GM18502 (cell line): ENCODE measurements at regions not wholly inside any gene's neighbourhood (a gene's known extent, or its start where the extent isn't known, plus 50 kb on each side); places are given as distances from the start of the nearest gene placed in this dataset.

Source experiments
- ATAC-seq: cut with Tn5 transposase; IDR thresholded peaks from one replicate; pipeline ENCODE4 v1.9.1; 2021; ENCODE audit warnings: mild to moderate bottlenecking; ENCODE audit not compliant: unreplicated experiment, poor library complexity

DNA sequence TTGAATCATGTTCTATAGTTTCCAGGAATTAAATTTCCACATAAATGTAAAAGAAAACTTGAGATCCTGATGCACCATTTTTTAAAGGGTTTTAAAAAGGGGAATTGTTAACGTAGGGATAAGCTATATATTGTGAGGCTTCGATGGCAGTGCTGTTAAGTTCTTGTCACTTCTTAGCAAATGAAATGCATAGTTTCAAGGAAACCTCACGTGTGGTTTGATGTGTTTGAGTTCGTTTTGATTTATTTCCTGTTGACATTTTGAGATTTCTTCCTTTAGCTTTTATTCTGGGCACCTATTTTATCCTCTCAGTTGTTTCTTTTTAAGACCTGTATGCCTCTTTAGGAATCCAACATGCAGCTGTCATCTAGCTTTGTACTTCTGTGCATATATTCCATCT lies 301.0 kb downstream of the DOCK8 start:
- ATAC-seq: no peak

DNA sequence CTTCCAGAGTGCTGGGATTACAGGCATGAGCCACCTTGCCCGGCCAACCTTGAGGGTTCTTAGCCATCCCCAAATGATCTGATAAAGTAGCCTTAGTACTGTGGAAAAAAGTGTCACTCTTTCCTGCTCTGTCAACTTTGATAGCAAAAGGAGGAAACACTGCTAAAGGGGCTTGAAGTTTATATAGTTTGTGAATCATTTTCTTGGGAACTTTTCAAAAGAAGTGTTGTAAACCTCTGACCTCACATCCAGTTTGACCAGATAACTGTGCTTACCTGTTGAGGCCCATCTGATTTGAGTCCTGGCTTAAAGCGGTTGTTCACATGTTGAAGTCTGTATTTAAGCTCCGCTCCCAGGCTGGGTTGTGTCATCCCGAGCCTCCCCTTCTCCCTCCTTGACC lies 303.3 kb downstream of the DOCK8 start:
- no peak for ATAC-seq

DNA sequence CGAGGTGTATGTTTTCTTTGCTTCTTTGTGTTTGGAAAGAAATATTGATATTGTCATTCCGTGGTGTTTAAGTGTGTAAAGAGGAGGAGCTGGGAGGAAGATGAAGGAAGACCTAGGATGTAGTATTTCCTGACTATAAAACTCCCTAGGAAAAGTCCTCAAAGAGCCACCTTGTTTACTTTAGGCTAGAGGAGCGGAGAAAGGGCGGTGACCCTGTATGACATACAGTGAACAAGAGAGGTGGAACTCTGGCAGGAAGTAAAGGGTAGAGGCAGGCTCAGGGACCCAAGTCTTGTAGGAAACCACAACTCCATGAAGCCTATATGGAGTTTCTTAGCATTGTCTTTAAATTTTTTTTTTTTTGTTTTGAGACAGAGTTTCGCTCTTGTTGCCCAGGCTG lies 303.9 kb downstream of the DOCK8 start:
- no peak for ATAC-seq

DNA sequence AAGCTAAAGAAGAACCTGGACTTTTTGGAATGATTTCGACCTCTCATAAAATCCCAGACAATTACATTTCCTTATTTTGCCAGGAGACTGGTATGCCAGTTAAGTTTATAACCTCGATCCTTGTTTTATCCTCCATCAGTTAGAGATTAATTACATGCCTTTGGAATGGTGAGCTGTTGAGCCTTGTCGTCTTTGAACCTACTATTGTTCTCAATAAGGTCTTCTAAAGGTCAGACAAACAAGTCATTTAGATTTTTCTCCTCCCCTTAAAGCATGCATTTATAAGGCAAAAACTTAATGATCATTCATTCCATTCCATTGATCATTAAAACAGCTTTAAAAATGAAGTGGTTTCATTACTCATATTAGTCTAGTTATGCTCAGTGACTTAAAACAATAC lies 304.9 kb downstream of the DOCK8 start:
- ATAC-seq: no peak

DNA sequence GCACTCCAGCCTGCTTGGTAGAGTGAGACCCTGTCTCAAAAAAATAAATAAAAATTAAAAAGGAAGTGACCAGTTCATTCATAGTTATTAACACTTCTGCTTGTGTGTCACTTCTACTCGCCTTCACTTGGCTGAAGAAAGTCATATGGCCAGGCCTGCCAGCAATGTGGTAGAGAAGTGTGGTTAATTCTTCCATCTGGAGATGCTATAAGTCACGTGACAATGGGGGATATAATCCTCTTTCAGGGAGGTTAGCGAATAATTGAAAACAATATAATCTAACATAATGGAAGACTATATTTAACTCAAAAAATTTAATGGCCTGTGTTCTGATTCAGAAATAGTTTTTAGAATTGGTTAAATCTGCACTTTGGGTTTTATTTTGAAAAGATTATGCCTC lies 305.6 kb downstream of the DOCK8 start:
- ATAC-seq: no peak

DNA sequence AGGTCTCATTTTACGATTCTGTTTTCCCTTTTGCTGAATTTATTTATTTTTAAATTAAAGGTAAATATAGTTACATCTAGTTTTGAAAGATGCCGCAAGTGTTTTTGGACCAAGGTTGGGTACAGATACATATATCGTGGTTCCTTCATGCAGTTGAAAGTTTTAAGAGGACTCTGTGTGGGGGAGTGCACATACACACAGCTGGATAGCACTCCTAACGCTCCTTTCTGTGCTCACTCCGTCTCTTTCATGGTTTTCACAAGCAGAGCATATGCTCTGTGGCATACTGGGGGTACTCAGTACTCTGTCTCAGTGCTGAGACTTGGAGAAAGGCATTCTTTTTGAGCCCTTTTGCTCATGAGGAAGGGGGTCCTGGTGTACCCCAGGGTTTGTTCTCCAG lies 307.5 kb downstream of the DOCK8 start:
- ATAC-seq: no peak

DNA sequence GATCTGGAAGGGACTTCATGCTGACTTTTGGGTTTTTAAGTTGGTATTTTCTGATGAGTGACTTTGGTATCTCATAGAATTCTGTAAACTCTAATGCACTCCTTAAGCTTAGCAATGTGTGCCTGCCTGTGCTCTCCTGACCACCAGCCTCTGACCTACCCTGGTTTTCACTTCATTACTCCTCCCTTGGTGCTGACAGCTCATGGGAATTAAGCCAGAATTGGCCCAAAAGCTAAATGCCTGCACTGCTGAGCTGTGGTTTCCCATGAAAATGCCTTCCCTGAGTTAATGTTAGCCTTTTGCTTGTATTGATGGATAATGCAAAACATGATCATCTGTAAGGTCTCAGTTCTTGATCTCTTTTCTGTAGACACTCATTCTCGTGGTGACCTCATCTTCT lies 308.0 kb downstream of the DOCK8 start:
- ATAC-seq: no peak

DNA sequence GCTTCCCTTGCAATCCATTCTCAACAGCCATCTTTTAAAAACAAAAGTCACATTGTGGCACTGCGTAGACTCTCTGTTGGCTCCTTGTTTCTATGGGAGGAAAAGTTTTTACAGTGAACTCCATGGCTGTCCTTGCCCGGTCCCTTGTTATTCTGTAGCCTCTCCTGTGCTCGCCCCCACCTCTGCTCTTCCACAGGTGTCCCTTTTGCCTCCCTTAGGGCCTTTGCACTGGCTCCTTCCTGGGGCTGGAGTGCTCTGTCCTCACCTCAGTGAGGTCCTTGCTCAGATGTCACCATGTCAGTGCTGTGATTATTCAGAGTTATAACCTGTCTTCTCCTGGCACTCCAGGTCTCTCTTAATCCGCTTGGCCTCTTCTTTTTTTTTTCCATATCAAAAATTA lies 308.8 kb downstream of the DOCK8 start:
- ATAC-seq: no peak

DNA sequence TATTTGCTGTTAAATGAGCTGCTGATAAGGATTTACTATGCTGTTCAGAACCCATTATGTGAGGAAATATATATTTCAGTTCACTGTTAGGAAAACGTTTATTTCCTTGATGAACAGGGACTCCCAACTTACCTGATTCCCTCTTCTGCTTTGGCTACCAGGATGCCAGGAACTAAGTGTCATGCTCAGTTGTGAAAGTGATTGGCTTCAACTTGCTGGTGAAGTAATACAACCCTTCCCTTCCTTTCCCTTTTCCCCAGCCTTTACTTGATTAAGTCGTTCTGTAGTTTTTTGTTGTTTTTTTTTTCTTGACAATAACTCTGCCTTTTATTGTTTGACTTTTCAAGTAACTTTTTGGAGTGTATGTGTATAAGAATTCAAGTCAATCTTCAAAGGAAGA lies 309.3 kb downstream of the DOCK8 start:
- no peak for ATAC-seq

DNA sequence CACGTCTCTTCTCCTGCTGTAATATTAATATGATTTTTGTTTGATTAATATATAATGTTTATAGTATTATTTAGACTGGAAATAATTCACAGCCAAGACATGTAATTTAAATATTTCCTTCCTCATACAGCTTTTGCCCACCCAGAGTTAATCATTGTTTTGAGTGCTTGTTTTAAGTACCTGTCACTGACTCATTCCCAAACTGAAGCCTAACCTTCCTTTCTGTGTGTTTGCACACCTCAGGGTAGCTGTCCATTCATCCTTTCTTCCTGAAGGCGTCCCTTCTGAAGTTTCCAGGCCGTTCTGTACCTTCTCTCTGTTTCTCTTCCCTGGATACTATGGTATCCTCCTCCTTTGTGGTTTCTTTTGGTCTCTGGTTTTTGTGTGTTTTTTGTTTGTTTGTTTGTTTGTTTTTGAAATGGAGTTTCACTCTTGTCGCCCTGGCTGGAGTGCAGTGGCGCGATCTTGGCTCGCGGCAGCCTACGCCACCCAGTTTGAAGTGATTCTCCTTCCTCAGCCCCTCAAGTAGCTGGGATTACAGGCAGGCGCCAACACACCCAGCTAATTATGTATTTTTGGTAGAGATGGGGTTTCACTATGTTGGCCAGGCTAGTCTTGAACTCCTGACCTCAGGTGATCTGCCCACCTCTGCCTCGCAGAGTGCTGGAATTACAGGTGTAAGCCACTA lies 312.4 kb downstream of the DOCK8 start:
- ATAC-seq: no peak

DNA sequence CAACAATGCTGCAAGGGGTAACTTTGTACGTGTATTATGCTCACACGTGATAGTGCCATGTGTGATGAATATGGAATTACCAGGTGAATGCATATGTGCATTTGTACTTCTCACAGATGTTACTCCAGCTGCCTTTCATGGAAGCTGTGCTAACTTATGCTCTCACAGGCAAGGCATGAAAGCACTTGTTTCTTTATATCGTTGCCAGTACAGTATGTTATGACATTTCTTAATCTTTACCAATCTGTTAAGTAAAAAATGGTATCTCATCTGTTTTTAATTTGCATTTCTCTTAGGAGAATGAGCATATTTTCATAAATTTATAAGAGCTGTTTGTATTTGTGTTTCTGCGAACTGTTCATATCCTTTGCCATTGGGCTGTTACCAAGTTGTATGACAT lies 311.8 kb upstream of the DMRT1 start:
- ATAC-seq: no peak

DNA sequence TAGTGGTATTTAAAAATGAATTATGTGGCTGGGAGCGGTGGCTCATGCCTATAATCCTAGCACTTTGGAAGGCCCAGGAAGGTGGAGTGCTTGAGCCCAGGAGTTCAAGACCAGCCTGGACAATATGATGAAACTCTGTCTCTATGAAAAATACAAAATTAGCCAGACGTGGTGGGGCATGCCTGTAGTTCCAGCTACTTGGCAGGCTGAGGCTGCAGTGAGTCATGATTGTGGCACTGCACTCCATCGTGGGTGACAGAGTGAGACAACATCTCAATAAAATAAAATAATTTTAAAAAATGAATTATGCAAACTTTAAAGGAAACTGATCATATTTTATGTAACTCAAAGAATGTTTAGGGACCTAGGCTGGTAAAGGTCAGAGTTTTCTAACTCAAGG lies 310.8 kb upstream of the DMRT1 start:
- no peak for ATAC-seq

DNA sequence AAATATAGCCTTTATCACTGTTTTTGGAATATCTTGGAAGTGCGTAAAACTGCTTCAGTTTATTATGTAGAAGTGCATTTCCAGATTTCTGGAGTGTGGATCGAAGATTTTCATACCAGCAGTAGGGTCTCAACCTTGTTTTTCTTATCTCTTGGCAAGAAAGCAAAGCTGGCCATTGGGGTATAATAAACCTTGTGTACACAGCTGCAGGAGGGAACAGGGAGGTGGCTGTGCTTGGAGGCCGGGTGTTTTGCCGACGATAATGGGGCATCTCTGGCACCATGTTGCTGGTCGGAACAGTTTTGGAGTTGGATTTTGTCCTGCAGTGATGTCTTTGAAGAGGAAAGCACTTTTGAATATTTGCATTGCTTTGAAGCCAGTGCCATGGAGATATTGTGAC lies 308.8 kb upstream of the DMRT1 start:
- no peak for ATAC-seq

DNA sequence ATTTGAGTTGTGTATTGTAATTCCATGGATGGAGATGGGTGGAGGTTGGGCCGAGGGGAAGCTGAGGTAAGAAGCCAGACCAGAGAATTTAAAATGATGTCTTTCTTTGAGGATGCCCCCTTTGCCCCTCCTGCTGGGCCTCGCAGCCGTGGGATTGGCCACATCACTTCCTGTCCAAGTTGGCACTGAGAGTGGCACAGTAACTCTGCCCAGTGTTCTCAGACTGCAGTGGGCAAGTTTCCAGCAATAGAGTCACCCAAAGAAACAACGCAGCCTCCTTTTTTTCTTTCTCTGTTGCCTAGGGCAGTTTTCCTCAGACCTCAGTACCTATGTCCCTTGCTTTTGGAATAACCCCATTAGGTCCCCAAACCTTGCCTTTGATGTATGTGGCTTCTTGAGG lies 306.6 kb upstream of the DMRT1 start:
- no peak for ATAC-seq

DNA sequence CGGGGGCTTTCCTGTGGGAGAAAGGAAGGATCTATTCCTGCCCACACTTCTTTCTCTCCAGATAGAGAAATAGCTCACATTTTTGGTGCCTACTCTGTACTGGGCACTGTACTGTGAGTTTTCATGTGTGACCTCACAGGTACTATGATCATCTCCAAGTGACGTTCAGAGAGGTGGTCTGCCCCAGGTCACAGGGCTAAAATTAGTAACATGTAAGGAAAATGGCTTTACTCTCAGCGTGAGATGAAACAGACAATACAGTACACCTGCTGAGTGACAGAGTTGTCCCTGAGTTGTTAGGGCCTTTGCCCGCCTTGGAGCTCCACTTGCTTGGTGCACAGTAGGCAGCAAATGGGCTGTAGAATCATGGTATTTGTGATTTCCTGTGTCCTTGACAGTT lies 306.1 kb upstream of the DMRT1 start:
- ATAC-seq: no peak

DNA sequence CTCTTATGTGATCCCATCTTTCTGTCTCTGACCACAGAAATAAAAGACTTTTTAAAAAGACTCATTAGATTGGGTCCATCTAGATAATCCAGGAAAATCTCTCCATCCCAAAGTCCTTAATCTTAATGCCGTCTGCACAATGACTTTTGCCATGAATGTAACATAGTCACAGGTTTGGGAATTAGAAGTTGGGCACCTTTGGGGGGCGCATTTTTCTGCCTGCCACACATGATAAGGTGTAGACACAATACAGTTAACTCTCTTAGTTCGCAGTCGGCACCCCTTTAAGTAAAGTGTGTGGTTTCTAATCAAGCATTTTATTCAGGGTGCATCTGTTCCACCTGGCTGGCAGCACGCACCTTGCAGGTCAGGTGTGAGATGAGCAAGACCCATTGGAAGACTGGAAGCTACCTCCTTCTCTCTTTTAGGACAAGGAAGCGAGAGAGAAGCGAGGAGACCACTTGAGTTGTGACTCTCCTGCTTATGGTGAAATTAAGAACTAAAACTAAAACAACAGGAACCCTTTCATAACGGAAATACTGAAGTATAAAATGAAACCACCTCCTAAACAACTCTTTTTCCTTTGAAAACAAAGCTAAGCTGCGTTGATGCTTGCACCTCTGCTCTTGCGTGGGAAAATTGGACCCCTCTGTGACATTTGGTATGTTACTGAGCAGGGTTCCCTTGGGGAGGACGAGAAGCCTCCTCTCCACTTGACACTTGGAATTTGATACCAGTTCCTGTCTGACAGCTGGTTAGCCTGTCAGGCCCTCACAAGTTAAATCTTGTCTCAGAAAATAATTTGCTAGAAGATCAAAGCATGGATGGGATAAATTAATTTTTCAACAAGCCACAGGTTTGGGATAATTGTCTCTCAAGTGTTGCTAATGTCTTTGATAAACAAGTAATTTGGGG lies 304.6 kb upstream of the DMRT1 start:
- no peak for ATAC-seq

DNA sequence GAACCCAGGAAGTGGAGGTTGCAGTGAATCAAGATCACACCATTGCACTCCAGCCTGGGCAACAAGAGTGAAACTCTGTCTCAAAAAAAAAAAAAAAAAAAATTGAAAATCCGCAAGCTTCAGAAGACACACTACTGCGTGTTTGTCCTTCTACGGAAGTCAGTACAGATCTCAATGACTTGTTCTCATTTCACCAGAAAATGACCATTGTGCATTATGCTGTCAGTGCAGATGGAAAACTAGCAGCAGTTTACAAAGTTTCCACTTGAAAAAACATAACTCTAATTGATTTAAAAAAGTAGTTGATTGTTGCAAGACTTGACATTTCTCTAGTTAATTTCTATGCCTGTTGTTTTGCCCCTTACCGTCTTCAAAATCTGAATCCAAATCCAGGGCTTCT lies 298.0 kb upstream of the DMRT1 start:
- ATAC-seq: no peak

DNA sequence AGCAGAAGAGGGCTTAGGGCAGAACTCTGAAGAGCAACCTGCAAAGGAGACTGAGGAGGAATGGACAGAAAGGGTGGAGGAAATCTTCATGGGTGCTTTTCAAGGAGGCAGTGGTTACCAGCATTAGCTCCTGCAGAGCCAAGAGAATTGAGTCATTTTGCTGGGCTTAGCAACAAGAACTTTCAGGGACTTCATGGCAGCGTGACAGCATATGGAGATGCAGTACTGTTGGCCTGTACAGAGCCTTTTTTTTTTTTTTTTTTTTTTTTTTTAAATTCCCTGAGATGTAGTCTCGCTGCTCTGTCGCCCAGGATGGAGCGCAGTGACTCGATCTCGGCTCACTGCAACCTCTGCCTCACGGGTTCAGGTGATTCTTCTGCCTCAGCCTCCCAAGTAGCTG lies 296.0 kb upstream of the DMRT1 start:
- no peak for ATAC-seq

DNA sequence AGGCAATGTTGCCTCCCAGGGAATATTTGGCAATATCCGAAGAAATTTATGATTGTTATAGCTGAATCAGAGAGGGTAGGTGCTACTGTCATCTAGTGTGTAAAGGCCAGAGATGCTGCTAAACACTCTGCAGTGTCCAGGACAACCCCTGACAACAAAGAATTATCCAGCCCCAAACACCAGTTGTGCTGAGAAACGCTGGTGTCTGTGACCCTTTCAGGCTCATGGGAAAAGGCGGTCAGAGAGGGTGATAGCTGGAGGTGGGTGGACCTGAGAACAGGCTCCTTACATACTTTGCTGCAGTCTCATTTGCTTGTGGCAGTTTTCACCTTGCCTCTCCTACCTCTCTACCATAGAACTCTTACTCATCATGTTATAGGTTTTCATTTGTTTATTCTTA lies 295.3 kb upstream of the DMRT1 start:
- no peak for ATAC-seq

DNA sequence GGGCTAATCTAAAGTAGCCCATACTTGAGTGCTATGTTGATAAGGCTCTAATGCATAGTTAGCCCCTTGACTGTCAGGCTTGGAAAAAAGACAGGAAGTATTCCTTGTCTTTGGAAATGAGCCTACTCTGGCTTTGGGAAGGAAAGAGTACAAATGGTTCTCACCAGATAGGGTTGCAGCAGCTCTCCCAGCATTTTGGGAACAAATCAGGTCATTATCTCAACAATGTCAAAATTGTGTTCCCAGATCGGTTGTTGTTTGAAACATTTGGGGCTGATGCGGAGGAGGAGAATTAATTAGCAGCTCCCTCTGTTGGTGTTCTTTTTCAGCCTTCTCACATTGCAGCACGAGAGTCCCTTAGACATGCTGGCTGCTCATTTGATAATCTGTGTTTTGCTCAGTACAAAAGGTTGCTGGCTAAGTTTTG lies 294.7 kb upstream of the DMRT1 start:
- ATAC-seq: no peak

DNA sequence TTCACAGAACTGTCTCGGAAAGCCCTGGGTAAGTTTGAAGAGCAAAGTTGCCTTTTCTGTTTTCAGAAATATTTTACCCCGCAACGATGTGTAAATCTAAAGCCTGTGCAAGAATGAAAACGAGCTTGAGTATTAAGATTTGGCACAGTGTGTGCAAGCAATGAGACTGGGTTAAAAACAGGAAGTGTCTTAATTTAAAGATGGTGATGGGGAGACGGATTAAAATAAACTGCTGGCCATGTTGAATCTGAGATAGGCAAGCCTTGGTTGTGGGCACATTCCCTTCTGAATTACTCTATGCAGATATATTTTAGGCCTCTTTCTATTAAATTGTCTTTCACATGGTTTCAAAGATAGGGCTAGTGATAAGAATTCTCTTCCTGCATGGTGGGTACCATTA lies 294.2 kb upstream of the DMRT1 start:
- ATAC-seq: no peak

DNA sequence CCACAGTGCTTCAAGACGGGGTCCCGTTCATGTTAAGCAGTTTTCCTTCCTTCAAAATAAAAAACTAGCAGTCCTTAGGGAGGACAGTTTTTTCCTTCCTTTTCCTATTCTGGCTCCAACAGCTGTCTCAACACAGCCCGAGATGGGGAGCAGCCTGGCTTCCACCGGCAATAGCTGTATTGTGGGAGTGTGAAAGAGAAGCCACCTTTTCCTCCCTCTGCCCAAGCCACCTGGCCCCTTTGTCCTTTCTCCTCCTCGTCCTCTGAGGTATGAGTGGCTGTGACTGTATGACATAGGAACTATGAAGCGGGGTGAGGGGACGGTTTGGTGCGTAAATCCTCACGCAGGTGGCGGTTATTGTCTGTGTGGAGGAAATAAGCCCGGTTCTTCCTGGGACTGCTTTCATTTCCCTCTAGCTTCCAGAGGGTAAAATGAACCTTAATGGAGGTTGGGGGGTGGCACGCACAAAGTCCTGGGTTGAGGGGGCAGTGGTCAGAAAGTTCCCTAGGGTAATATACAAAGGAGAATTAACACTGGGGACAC lies 292.0 kb upstream of the DMRT1 start:
- ATAC-seq: no peak
